Uterus (tissue), 2 donors: ENCODE measurements at regions not wholly inside any gene's neighbourhood (a gene's known extent, or its start where the extent isn't known, plus 50 kb on each side); places are given as distances from the start of the nearest gene placed in this dataset.

Source experiments
- POLR2A ChIP-seq, 2 donors: fragments of 450-650 bp; IDR thresholded peaks; one replicate each; pipeline ENCODE4 v1.6.1; 2016; ENCODE audit warnings: antibody characterized with exemption in 2 of 2, mild to moderate bottlenecking in 1 of 2, moderate library complexity in 1 of 2
- TF ChIP-seq, protein P1 (sequence below), 4 experiments: fragments of 200-600 bp in 2 of 4; fragments of 450-650 bp in 2 of 4; sonication (generic) in 2 of 4; IDR thresholded peaks; one replicate each; pipeline ENCODE4 v1.5.1; 2016 to 2019; ENCODE audit warnings: antibody characterized with exemption in 4 of 4, mild to moderate bottlenecking in 2 of 4, moderate library complexity in 1 of 4

GRCh38 chr15:77857419-77857818, 220.1 kb downstream of the TBC1D2B start:
- TF ChIP-seq, protein P1, sequence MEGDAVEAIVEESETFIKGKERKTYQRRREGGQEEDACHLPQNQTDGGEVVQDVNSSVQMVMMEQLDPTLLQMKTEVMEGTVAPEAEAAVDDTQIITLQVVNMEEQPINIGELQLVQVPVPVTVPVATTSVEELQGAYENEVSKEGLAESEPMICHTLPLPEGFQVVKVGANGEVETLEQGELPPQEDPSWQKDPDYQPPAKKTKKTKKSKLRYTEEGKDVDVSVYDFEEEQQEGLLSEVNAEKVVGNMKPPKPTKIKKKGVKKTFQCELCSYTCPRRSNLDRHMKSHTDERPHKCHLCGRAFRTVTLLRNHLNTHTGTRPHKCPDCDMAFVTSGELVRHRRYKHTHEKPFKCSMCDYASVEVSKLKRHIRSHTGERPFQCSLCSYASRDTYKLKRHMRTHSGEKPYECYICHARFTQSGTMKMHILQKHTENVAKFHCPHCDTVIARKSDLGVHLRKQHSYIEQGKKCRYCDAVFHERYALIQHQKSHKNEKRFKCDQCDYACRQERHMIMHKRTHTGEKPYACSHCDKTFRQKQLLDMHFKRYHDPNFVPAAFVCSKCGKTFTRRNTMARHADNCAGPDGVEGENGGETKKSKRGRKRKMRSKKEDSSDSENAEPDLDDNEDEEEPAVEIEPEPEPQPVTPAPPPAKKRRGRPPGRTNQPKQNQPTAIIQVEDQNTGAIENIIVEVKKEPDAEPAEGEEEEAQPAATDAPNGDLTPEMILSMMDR (IDR thresholded peaks at IDR 0.05): no peak
- no peak for TF ChIP-seq POLR2A (IDR thresholded peaks at IDR 0.05)
